ENCODE measurements at regions not wholly inside any gene's neighbourhood (a gene's known extent, or its start where the extent isn't known, plus 50 kb on each side); places are given as distances from the start of the nearest gene placed in this dataset.
A peak's percentile ranks its signal among the peaks of the same experiment; 100 is the strongest.

DNA sequence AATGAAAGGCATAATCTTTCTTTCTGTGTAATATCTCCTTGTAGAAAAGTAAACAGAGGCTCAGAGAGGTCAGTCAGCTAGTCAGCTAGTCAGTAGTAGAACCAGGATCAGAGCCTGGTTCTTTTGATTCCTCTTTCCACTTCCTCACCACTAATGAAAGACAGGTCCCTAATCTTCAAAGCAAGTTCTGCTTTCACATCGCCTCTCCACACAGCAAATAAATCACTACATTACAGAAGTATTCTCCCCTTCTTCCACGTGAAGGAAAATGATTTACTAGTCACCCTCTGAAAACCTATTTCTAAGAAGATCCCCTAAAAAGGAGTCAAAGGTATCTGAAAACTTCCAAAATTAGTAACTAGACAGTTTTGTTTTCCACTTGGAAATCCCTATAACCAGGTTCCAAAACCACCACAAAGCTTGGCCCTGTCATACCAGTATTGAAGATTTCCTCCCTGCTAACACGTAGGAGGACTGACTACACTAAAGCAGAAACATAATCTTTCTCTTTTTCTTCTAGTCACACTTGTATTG lies 140.5 kb upstream of the TARS1 start:
- H3K4me1 ChIP-seq, result peaks cover 6 to 8% of the 10 kb centered on the region in 2 donors
- DNase-seq (no peak), ATAC-seq (peak; percentile 62)
- no peaks in the 10 kb centered on the region for H3K9me3 ChIP-seq
- H3K27ac ChIP-seq, result no peak overlapping the region
- TF ChIP-seq, protein P1, sequence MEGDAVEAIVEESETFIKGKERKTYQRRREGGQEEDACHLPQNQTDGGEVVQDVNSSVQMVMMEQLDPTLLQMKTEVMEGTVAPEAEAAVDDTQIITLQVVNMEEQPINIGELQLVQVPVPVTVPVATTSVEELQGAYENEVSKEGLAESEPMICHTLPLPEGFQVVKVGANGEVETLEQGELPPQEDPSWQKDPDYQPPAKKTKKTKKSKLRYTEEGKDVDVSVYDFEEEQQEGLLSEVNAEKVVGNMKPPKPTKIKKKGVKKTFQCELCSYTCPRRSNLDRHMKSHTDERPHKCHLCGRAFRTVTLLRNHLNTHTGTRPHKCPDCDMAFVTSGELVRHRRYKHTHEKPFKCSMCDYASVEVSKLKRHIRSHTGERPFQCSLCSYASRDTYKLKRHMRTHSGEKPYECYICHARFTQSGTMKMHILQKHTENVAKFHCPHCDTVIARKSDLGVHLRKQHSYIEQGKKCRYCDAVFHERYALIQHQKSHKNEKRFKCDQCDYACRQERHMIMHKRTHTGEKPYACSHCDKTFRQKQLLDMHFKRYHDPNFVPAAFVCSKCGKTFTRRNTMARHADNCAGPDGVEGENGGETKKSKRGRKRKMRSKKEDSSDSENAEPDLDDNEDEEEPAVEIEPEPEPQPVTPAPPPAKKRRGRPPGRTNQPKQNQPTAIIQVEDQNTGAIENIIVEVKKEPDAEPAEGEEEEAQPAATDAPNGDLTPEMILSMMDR (IDR thresholded peaks at IDR 0.05), result no peak
- intact Hi-C loops (cut with DNase I), result no loop called here
- no peak overlapping the region for H3K4me3 ChIP-seq
- H3K36me3 ChIP-seq, result no peaks in the 10 kb centered on the region
- H3K27me3 ChIP-seq, result no peaks in the 10 kb centered on the region

DNA sequence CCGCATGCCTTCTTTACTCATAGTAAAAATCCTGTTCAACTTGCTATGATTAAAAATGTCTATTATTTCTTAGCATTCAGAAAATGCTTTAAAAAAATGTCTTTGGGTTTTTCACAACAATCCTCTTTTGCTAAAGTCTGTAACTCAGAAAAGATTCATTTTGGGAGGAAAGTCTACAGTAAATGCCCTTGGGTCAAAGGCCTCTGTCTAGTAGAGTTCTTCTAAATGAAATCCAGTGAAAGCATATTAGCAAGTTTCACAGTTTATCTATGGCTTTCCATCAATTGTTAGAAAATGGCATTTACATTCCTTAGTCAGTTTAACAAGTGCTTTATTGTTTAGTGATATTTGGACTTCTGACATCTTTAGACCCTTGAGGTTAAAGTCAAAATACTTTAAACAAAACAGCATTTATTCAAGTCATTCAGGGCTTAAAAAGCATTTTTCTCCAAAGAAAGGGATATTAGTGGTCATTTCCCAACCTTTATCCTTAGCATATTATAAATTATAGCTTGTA lies 137.1 kb upstream of the TARS1 start:
- H3K9me3 ChIP-seq, result no peaks in the 10 kb centered on the region
- DNase-seq, result no peak
- no peaks in the 10 kb centered on the region for H3K36me3 ChIP-seq
- H3K27ac ChIP-seq, result no peak overlapping the region
- intact Hi-C loops (cut with DNase I), result no loop called here
- TF ChIP-seq, protein P1 (IDR thresholded peaks at IDR 0.05), result no peak
- H3K27me3 ChIP-seq, result no peaks in the 10 kb centered on the region
- peaks cover 6 to 8% of the 10 kb centered on the region in 2 donors for H3K4me1 ChIP-seq
- no peak for ATAC-seq
- H3K4me3 ChIP-seq, result no peak overlapping the region

DNA sequence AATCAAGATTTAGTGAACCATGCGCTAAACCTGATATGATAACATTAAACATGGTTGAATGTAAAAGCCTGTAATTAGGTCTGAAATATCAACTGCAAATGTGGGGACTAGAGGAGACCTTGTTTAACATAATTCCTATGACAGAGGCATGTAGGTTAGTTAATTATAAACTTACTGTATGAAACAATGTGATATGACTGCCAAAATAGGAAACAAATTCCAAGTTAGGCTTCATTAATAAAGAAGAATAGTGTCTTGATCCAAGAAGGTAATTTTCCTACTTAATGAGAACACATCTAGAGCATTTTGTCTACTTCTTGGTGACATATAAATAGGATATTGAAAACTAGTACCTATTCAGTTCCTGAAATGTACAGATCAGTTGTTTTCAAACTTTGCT lies 136.2 kb upstream of the TARS1 start:
- H3K9me3 ChIP-seq, result no peaks in the 10 kb centered on the region
- ATAC-seq (no peak), DNase-seq (no peak)
- H3K27ac ChIP-seq, result no peak overlapping the region
- H3K4me1 ChIP-seq, result peaks cover 6% of the 10 kb centered on the region in 2 donors
- H3K36me3 ChIP-seq, result no peaks in the 10 kb centered on the region
- no peak overlapping the region for H3K4me3 ChIP-seq
- H3K27me3 ChIP-seq, result no peaks in the 10 kb centered on the region
- intact Hi-C loops (cut with DNase I), result no loop called here
- TF ChIP-seq, protein P1 (IDR thresholded peaks at IDR 0.05), result no peak

DNA sequence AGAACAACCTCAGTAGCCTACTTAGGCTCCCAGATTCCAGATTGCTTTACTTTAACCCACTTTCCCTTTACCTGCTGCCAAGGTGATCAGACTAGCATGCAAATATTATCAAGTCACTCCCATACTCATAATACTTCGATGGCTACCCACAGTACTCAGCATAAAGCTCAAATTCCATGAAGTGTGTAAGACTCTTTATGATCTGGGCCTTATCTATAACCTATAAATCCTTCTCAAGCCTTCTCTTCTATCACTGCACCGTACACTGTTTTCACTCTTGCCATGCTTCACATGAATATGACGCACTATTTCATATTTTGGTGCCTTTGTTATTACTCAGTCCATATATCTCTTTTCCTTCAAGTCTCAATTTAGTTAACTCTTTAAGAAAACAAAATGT lies 135.2 kb upstream of the TARS1 start:
- no peak for DNase-seq
- Histone ChIP-seq H3K9me3 (no peaks in the 10 kb centered on the region), H3K36me3 (no peaks in the 10 kb centered on the region), H3K4me1 (no peaks in the 10 kb centered on the region), H3K27me3 (no peaks in the 10 kb centered on the region), H3K4me3 (no peak overlapping the region), H3K27ac (no peak overlapping the region)
- TF ChIP-seq, protein P1 (IDR thresholded peaks at IDR 0.05), result no peak
- intact Hi-C loops (cut with DNase I), result no loop called here
- no peak for ATAC-seq

DNA sequence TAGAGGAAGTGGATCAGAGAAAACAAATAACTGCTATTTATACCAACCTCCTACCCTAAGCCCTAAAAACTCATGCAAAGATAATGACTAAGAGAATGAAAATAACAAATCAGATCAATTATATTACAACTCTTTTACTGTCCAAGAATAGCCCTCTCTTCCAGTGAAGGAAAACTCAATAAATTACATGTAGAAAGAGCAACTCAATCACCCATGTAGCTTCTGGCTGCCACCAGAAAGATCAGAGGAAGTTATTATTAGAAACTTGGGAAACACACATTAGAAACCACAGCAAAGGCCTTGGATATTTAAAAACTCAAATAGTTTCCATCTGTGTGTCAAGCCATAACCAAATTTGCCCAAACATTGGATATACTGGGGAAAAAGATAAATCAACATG lies 134.0 kb upstream of the TARS1 start:
- no peaks in the 10 kb centered on the region for H3K27me3 ChIP-seq
- H3K9me3 ChIP-seq, result no peaks in the 10 kb centered on the region
- H3K4me3 ChIP-seq, result no peak overlapping the region
- H3K4me1 ChIP-seq, result no peaks in the 10 kb centered on the region
- intact Hi-C loops (cut with DNase I), result no loop called here
- no peak overlapping the region for H3K27ac ChIP-seq
- H3K36me3 ChIP-seq, result no peaks in the 10 kb centered on the region
- TF ChIP-seq, protein P1 (IDR thresholded peaks at IDR 0.05), result no peak
- no peak for DNase-seq
- ATAC-seq, result peak; percentile 14
